Stimulated activated CD4-positive, alpha-beta T cell treated with anti-CD3 and anti-CD28 coated beads, Interleukin-15, amount 100 ng/mL, for 1 hour (primary cell): ENCODE measurements at regions not wholly inside any gene's neighbourhood (a gene's known extent, or its start where the extent isn't known, plus 50 kb on each side); places are given as distances from the start of the nearest gene placed in this dataset.

ENCODE experiments used
- DNase-seq, 2 donors: peaks; one replicate each; pipeline ENCODE4 v3.0.0-alpha.2; 2020; ENCODE audit warnings: low read depth in 1 of 2, low spot score in 1 of 2

GRCh38 chr5:68557162-68557936 is 341.8 kb downstream of the PIK3R1 start:
- no peak for DNase-seq

- no peak for DNase-seq
Observed at GRCh38 chr5:68562308-68562707, 346.8 kb downstream of the PIK3R1 start.

- no peak for DNase-seq
Observed at GRCh38 chr5:68565427-68565826, 349.9 kb downstream of the PIK3R1 start.

GRCh38 chr5:68576805-68577204 is 361.2 kb downstream of the PIK3R1 start:
- no peak for DNase-seq

GRCh38 chr5:68582284-68582683 is 366.7 kb downstream of the PIK3R1 start:
- no peak for DNase-seq

GRCh38 chr5:68587171-68587570 is 371.6 kb downstream of the PIK3R1 start:
- no peak for DNase-seq

- DNase-seq: no peak
Observed at GRCh38 chr5:68591850-68592249, 376.3 kb downstream of the PIK3R1 start.

- DNase-seq: no peak
Observed at GRCh38 chr5:68592351-68592750, 376.8 kb downstream of the PIK3R1 start.

- no peak for DNase-seq
Observed at GRCh38 chr5:68593211-68593671, 377.7 kb downstream of the PIK3R1 start.

GRCh38 chr5:68612972-68613371 is 397.4 kb downstream of the PIK3R1 start:
- no peak for DNase-seq

GRCh38 chr5:68618501-68618900 is 402.9 kb downstream of the PIK3R1 start:
- DNase-seq: no peak

GRCh38 chr5:68627001-68627400 is 411.4 kb downstream of the PIK3R1 start:
- DNase-seq: no peak

- no peak for DNase-seq
Observed at GRCh38 chr5:68628082-68628814, 412.7 kb downstream of the PIK3R1 start.

- no peak for DNase-seq
Observed at GRCh38 chr5:68630354-68630753, 414.8 kb downstream of the PIK3R1 start.

GRCh38 chr5:68631884-68632283 is 416.3 kb downstream of the PIK3R1 start:
- no peak for DNase-seq

- no peak for DNase-seq
Observed at GRCh38 chr5:68641211-68641610, 425.7 kb downstream of the PIK3R1 start.

- no peak for DNase-seq
Observed at GRCh38 chr5:68643064-68643463, 427.5 kb downstream of the PIK3R1 start.

- DNase-seq: no peak
Observed at GRCh38 chr5:68644971-68645370, 429.4 kb downstream of the PIK3R1 start.

GRCh38 chr5:68646144-68646543 is 430.6 kb downstream of the PIK3R1 start:
- DNase-seq: no peak

GRCh38 chr5:68647743-68648142 is 432.2 kb downstream of the PIK3R1 start:
- no peak for DNase-seq

GRCh38 chr5:68648944-68649857 is 433.6 kb downstream of the PIK3R1 start:
- no peak for DNase-seq
